NCI-H2227 (cell line): ENCODE measurements at regions not wholly inside any gene's neighbourhood (a gene's known extent, or its start where the extent isn't known, plus 50 kb on each side); places are given as distances from the start of the nearest gene placed in this dataset.

Experiments used
- DNase-seq: peaks from one replicate; lab custom pipeline; 2025; ENCODE audit not compliant: unreplicated experiment; lab: John Stamatoyannopoulos, UW

DNA sequence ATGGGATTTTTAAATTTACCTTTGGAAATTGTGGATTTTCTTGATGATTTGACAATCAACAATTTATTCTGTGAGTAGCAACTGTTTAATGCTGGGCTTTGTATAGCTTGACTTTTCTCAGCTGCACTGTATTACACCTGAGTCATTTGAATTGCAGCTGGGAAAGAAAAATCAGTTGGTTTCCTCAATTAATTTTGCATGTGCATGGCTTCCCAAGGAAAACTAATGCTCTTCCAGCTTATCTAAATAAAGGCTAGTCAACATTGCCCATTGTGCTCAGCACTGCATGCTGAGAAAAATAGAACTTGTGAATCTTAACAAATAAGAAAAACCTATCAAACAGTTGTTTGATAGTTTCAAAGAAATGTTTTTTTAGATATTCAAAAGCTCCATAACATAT, 268.3 kb upstream of the CDH20 start:
- DNase-seq, result no peak

- DNase-seq, result no peak
Measured at GRCh38 chr18:61076986-61077385, 256.2 kb upstream of the CDH20 start.

GRCh38 chr18:61079714-61080113, 253.5 kb upstream of the CDH20 start:
- no peak for DNase-seq

- DNase-seq, result peak; percentile 78
Measured at GRCh38 chr18:61080954-61081528, 252.2 kb upstream of the CDH20 start.

- DNase-seq, result no peak
Measured at GRCh38 chr18:61082976-61083630, 250.1 kb upstream of the CDH20 start.

- no peak for DNase-seq
Measured at GRCh38 chr18:61085036-61085435, 248.2 kb upstream of the CDH20 start.

- no peak for DNase-seq
Measured at GRCh38 chr18:61085761-61086160, 247.5 kb upstream of the CDH20 start.

- no peak for DNase-seq
Measured at GRCh38 chr18:61086657-61087056, 246.6 kb upstream of the CDH20 start.

DNA sequence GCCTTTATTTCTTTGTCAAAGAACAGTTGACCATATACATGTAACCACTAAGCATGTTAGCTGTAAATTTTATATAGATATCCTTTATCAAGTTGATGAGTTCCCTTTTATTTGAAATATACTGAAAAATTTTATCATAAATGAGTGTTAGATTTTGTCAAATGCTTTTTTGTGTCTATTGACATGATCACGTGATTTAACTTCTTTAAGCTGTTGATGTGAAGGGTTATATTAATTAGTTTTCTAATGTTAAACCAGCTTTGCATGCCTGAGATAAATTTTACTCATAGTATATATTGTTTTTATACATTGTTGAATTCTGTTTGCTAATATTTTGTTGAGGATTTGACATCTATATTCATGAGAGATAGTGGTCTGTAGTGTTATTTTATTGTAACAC, 241.9 kb upstream of the CDH20 start:
- DNase-seq, result no peak

DNA sequence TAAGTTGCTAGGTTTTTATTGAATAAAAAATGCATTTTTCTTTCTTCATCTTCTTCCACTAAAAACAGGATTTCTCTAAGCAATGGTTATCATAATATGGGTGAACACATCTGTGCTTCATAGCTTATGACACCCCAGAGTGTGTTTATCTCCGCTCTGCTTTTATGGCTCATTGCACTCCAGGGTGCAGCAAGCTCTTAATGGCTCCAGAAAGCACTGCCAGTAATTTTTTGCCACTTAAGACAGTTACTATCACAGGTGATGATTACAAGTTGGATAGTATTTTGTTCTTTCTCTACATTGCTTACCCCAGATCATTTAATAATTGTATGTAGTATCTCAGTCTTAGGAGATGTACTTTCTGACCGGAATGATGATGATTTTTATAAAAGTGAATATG, 239.3 kb upstream of the CDH20 start:
- DNase-seq, result peak; percentile 80

- no peak for DNase-seq
Measured at GRCh38 chr18:61096226-61096625, 237.0 kb upstream of the CDH20 start.

GRCh38 chr18:61107113-61107512, 226.1 kb upstream of the CDH20 start:
- no peak for DNase-seq

- no peak for DNase-seq
Measured at GRCh38 chr18:61108706-61109105, 224.5 kb upstream of the CDH20 start.

DNA sequence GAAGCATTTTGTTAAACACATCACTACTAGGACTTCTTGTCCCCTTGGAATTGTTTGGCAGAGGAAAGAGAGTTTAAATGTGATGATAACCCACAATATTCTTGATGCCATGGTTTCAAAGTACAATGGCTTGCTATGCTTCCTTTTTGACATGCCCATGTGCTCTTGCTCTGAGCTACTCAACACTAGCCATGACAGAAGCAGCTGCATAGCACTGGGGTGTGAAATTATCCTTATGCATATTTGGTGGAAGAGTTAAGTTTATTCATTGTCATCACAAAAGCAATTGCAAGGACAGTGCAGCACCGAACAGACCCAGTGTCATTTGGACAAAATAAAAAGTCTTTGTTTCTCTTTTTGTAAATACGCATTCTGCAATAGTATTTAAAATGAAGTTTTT, 209.9 kb upstream of the CDH20 start:
- DNase-seq, result no peak

DNA sequence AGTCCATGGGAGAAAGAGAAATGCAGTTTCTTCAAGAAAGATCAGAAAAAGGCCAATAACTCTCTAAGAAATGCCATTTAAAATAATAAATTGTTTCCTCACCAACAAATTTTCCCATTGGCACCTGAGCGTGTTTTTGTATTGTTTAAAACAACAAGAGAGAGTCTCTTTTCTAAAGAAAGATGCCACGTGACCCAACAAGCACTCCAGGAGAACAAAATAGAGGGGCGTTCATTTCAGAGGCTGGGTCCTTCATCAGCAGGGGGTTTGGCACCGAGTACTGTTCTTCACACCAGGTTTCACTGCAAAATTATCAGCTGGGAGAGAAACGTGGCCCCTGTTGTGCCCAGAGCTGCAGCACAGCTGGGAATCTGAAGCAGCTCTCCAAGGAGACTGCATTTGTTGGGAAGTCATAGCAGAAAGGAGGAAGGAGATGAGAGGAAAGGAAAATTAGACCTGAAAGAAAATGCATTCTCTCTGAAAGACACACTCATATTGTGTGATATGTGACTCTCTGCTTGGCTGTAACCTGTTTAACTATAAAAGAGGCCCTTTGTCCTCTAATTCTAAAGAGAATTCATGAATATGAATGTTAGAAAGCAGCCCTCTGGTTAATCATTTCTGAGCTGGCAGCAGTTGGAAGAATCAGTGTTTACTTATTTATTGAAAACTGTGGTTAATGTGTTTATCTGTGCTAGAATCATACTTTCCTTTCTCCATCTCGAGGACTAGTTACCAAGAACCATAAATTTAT, 205.3 kb upstream of the CDH20 start:
- peak; percentile 69 for DNase-seq

DNA sequence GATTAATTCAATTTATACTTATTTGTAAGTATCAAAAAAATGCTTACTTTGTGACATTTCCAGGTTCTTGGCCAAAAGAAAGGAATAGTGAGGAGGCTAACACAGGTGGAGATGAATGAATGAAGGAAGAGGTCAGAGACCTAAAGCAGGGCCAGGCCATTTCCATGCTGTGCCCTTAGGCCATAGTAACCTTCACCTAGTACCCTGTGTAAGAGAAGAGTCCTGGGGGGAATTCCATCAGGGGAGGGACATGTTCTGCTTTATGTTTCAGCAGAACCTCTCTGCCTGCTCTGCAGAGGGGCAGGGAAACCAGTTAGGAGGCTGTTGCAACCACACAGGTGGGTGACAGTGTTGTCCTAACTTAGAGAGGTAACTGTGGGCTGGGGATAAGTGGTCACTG, 204.2 kb upstream of the CDH20 start:
- no peak for DNase-seq

DNA sequence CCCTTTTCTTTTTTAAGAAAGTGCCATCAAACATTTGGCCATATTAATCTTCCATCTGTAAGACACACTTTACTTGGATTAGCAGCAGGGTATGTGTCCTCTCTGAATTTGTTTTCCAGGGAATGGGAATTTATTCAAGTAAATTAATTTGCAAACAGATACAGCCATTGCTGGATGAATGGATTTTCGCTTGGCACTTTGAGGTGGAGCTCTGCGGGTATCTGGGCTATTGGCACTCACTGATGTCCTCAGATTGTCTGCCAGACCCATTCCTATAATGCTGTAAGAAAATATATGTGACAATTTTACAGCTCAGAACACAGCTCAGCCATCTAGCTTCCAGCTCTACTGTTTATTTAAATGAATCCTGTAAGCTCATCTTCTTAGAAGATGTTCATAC, 201.2 kb upstream of the CDH20 start:
- no peak for DNase-seq

GRCh38 chr18:61133783-61134182, 199.4 kb upstream of the CDH20 start:
- no peak for DNase-seq

GRCh38 chr18:61136711-61137251, 196.4 kb upstream of the CDH20 start:
- DNase-seq, result no peak

DNA sequence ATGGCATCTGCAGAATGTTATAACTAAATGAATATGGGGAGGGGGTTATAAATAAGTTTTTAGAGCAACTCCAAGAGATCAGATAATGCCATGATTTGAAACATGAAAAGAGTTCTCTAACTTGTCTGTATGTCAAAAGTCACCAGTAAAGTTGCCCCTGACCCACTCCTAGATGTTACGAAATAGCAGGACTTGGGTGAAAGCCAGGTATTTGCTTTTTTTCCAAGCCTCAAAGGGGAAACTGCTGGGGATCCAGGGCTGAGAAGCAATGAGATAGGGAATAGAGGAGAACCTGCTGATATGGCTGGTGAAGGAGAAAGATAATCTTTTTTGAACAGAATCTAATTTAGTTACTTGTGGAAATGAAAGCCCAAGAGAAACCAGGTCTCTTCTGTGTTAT, 191.5 kb upstream of the CDH20 start:
- DNase-seq, result no peak

GRCh38 chr18:61148322-61148721, 184.9 kb upstream of the CDH20 start:
- no peak for DNase-seq

- no peak for DNase-seq
Measured at GRCh38 chr18:61149786-61150185, 183.4 kb upstream of the CDH20 start.
